SK-N-SH (cell line): ENCODE measurements at regions not wholly inside any gene's neighbourhood (a gene's known extent, or its start where the extent isn't known, plus 50 kb on each side); places are given as distances from the start of the nearest gene placed in this dataset.

ENCODE experiments used
- CTCF ChIA-PET: fragments of 300-600, 350-600 bp; formaldehyde crosslinking; extraction: SDS; loops from one replicate; lab custom pipeline; 2021; lab: Yijun Ruan, JAX
- POLR2A ChIA-PET: fragments of 350-600 bp; sonication (Branson Sonifier 250); formaldehyde crosslinking; extraction: SDS; loops from one replicate; lab custom pipeline; 2020; ENCODE audit warnings: antibody characterized with exemption, inconsistent platforms; lab: Yijun Ruan, JAX
- DNase-seq: peaks from one replicate; pipeline ENCODE4 v3.0.0; 2012
- H2AFZ ChIP-seq: fragments of 200-600 bp; sonication (generic); 2 replicates; pipeline ENCODE4 v1.8.1; 2016; ENCODE audit warnings: antibody characterized with exemption, mild to moderate bottlenecking, low read depth
- H3F3A ChIP-seq: fragments of 200-600 bp; sonication (generic); replicated peaks from 2 replicates; pipeline ENCODE3; 2016; ENCODE audit warnings: antibody characterized with exemption, mild to moderate bottlenecking; ENCODE audit not compliant: insufficient read depth
- H3K27ac ChIP-seq, 2 experiments: fragments of 200-500 bp in 1 of 2; fragments of 200-600 bp in 1 of 2; sonication (Bioruptor generic) in 1 of 2; sonication (generic), shearing (Covaris generic) in 1 of 2; 2 replicates each; pipeline versions ENCODE4 v1.5.1 to v1.6.1; 2014 to 2016; ENCODE audit warnings: low read depth in 2 of 2, inconsistent platforms in 1 of 2, low read length in 1 of 2, mild to moderate bottlenecking in 1 of 2, mixed read lengths in 1 of 2
- H3K27me3 ChIP-seq: fragments of 200-600 bp; sonication (generic), shearing (Covaris generic); 2 replicates; pipeline ENCODE4 v1.6.1; 2016; ENCODE audit warnings: mixed run types; ENCODE audit not compliant: insufficient read depth
- H3K36me3 ChIP-seq, 2 experiments: fragments of 200-500 bp in 1 of 2; fragments of 200-600 bp in 1 of 2; sonication (Bioruptor generic) in 1 of 2; sonication (generic) in 1 of 2; replicated peaks in 1 of 2; 2 replicates each; pipeline versions ENCODE3 to v1.5.1; 2014 to 2016; ENCODE audit warnings: low read length in 1 of 2, mild to moderate bottlenecking in 1 of 2; ENCODE audit not compliant: insufficient read depth in 2 of 2, control insufficient read depth in 1 of 2
- H3K4me1 ChIP-seq, 2 experiments: fragments of 200-500 bp in 1 of 2; fragments of 200-600 bp in 1 of 2; sonication (Bioruptor generic) in 1 of 2; sonication (generic), shearing (Covaris generic) in 1 of 2; 2 replicates each; pipeline versions ENCODE4 v1.5.1 to v1.6.1; 2014 to 2016; ENCODE audit warnings: low read depth in 1 of 2, low read length in 1 of 2, mixed run types in 1 of 2; ENCODE audit not compliant: insufficient read depth in 2 of 2, control insufficient read depth in 1 of 2
- H3K4me2 ChIP-seq: fragments of 200-600 bp; sonication (generic), shearing (Covaris generic); 2 replicates; pipeline ENCODE4 v1.6.1; 2017; ENCODE audit warnings: mixed run types
- H3K4me3 ChIP-seq, 2 experiments: fragments of 200-500 bp in 1 of 2; fragments of 200-600 bp in 1 of 2; sonication (Bioruptor generic) in 1 of 2; sonication (generic), shearing (Covaris generic) in 1 of 2; 2 replicates each; pipeline versions ENCODE4 v1.5.1 to v1.8.1; 2014 to 2016; ENCODE audit warnings: low read depth in 2 of 2, inconsistent platforms in 1 of 2, low read length in 1 of 2, mild to moderate bottlenecking in 1 of 2, mixed read lengths in 1 of 2, moderate library complexity in 1 of 2
- H3K79me2 ChIP-seq: fragments of 200-600 bp; sonication (generic); 2 replicates; pipeline ENCODE4 v1.8.1; 2017; ENCODE audit warnings: mild to moderate bottlenecking; ENCODE audit not compliant: insufficient read depth
- H3K9ac ChIP-seq: fragments of 200-600 bp; sonication (generic); 2 replicates; pipeline ENCODE4 v1.6.1; 2017; ENCODE audit warnings: mixed run types
- H3K9me2 ChIP-seq: fragments of 200-600 bp; sonication (generic); 2 replicates; pipeline ENCODE4 v1.6.1; 2017; ENCODE audit warnings: mixed run types
- H3K9me3 ChIP-seq: fragments of 200-600 bp; sonication (generic); 2 replicates; pipeline ENCODE4 v1.6.1; 2017; ENCODE audit warnings: mixed run types, mild to moderate bottlenecking, moderate library complexity
- H4K20me1 ChIP-seq: fragments of 200-600 bp; sonication (generic); 2 replicates; pipeline ENCODE4 v1.6.1; 2017; ENCODE audit warnings: mild to moderate bottlenecking, mixed run types; ENCODE audit not compliant: insufficient read depth
- CTCF ChIP-seq: fragments of 200-600 bp; sonication (generic); IDR thresholded peaks from 2 replicates; pipeline ENCODE4 v1.6.1; 2017; ENCODE audit warnings: antibody characterized with exemption, mild to moderate bottlenecking, moderate library complexity
- ELF1 ChIP-seq: IDR thresholded peaks from 2 replicates; pipeline ENCODE4 v1.4.0; 2012
- EP300 ChIP-seq, 2 experiments: IDR thresholded peaks; 2 replicates each; pipeline versions ENCODE4 v1.4.0 to v1.6.1; 2012; ENCODE audit warnings: borderline replicate concordance in 1 of 2, low read depth in 1 of 2, low read length in 1 of 2
- EZH2phosphoT487 ChIP-seq: fragments of 200-600 bp; sonication (generic); IDR thresholded peaks from 2 replicates; pipeline ENCODE4 v1.6.1; 2017; ENCODE audit warnings: low read depth, mixed run types, mild to moderate bottlenecking, antibody characterized with exemption, moderate library complexity, borderline replicate concordance
- FOSL2 ChIP-seq: IDR thresholded peaks from 2 replicates; pipeline ENCODE4 v1.4.0; 2012; ENCODE audit warnings: low read depth, mild to moderate bottlenecking, moderate library complexity, borderline replicate concordance
- FOXM1 ChIP-seq: IDR thresholded peaks from 2 replicates; pipeline ENCODE4 v1.4.0; 2012; ENCODE audit warnings: low read depth, mild to moderate bottlenecking
- GATA2 ChIP-seq: sonication (generic); formaldehyde crosslinking; IDR thresholded peaks from 2 replicates; pipeline ENCODE4 v1.5.0; 2020; ENCODE audit warnings: mild to moderate bottlenecking, missing genetic modification reagents
- JUND ChIP-seq: IDR thresholded peaks from 2 replicates; pipeline ENCODE4 v1.4.0; 2012
- MEF2A ChIP-seq: IDR thresholded peaks from 2 replicates; pipeline ENCODE4 v1.4.0; 2012; ENCODE audit warnings: low read depth, borderline replicate concordance
- MXI1 ChIP-seq: IDR thresholded peaks from 2 replicates; pipeline ENCODE4 v1.6.1; 2012; ENCODE audit warnings: mild to moderate bottlenecking, low read depth, low read length, improper control_type of control experiment
- NFIC ChIP-seq: IDR thresholded peaks from 2 replicates; pipeline ENCODE4 v1.4.0; 2012; ENCODE audit warnings: borderline replicate concordance
- POLR2AphosphoS5 ChIP-seq: IDR thresholded peaks from 2 replicates; pipeline ENCODE4 v1.6.1; 2012; ENCODE audit warnings: low read depth, low read length
- REST ChIP-seq: IDR thresholded peaks from 2 replicates; pipeline ENCODE4 v1.6.1; 2012; ENCODE audit warnings: mild to moderate bottlenecking, low read depth, low read length, moderate library complexity
- RFX5 ChIP-seq: IDR thresholded peaks from 2 replicates; pipeline ENCODE4 v1.6.1; 2012; ENCODE audit warnings: mild to moderate bottlenecking, improper control_type of control experiment, low read length
- SMC3 ChIP-seq: IDR thresholded peaks from 2 replicates; pipeline ENCODE4 v1.6.1; 2012; ENCODE audit warnings: low read depth, low read length, improper control_type of control experiment
- TCF12 ChIP-seq: IDR thresholded peaks from 2 replicates; pipeline ENCODE4 v1.4.0; 2012
- USF1 ChIP-seq: IDR thresholded peaks from 2 replicates; pipeline ENCODE4 v1.4.0; 2012; ENCODE audit warnings: low read depth, borderline replicate concordance
- USF2 ChIP-seq: fragments of 150-350 bp; IDR thresholded peaks from 2 replicates; pipeline ENCODE4 v1.6.1; 2017; ENCODE audit warnings: antibody characterized with exemption, low read length, low read depth, borderline replicate concordance
- ZBTB33 ChIP-seq: IDR thresholded peaks from 2 replicates; pipeline ENCODE4 v1.4.0; 2012; ENCODE audit warnings: low read depth, borderline replicate concordance
- WGBS: methylation state at CpG from one replicate; pipeline ENCODE4 v1.1.6; 2017; ENCODE audit warnings: low lambda C conversion rate; 5-methylcytosine and 5-hydroxymethylcytosine counted together

GRCh38 chr9:18002718-18003438 lies 424.0 kb downstream of the SH3GL2 start:
- no peak for DNase-seq
- CTCF ChIA-PET: no interaction called here
- H3K4me3 ChIP-seq: no peak overlapping the region
- no peak overlapping the region for H2AFZ ChIP-seq
- no peaks in the 10 kb centered on the region for H3K36me3 ChIP-seq
- H3K4me1 ChIP-seq: no peaks in the 10 kb centered on the region
- no peaks in the 10 kb centered on the region for H4K20me1 ChIP-seq
- TF ChIP-seq USF2 (no peak), NFIC (no peak), EP300 (IDR thresholded peaks at IDR 0.05; ENCODE audit: borderline replicate concordance in 1 of 2, low read depth in 1 of 2, low read length in 1 of 2) (no peak), JUND (no peak), USF1 (no peak), SMC3 (no peak), REST (no peak), MEF2A (no peak), CTCF (no peak), TCF12 (no peak), FOSL2 (no peak), EZH2phosphoT487 (no peak), RFX5 (no peak), ELF1 (no peak), ZBTB33 (no peak), MXI1 (no peak), POLR2AphosphoS5 (no peak), GATA2 (CRISPR knock-in tag) (no peak), FOXM1 (no peak)
- H3K27ac ChIP-seq: no peak overlapping the region
- POLR2A ChIA-PET: no interaction called here
- no peak overlapping the region for H3K9ac ChIP-seq
- no peaks in the 10 kb centered on the region for H3K79me2 ChIP-seq
- 4% methylated on average over 4 of the region's 4 CpGs for WGBS
- no peaks in the 10 kb centered on the region for H3K27me3 ChIP-seq
- H3K4me2 ChIP-seq: no peak overlapping the region
- H3K9me2 ChIP-seq: no peaks in the 10 kb centered on the region
- H3F3A ChIP-seq: no peaks in the 10 kb centered on the region
- H3K9me3 ChIP-seq: no peaks in the 10 kb centered on the region
